Colonic mucosa (tissue), 4 donors: ENCODE measurements at regions not wholly inside any gene's neighbourhood (a gene's known extent, or its start where the extent isn't known, plus 50 kb on each side); places are given as distances from the start of the nearest gene placed in this dataset.
"Not testable (repeated sequence)": the region's sequence is repeated elsewhere in the genome, so short reads cannot be mapped to it uniquely, and the experiment has no call there.

ENCODE experiments used
- DNase-seq: peaks from one replicate; pipeline ENCODE4 v3.0.0-alpha.2; 2020
- H3K27ac ChIP-seq: fragments of 200-600 bp; one replicate; pipeline ENCODE4 v1.8.0; 2021
- H3K27me3 ChIP-seq: fragments of 200-600 bp; one replicate; pipeline ENCODE4 v1.8.0; 2021
- H3K36me3 ChIP-seq: fragments of 200-600 bp; one replicate; pipeline ENCODE4 v1.8.0; 2021
- H3K4me1 ChIP-seq: fragments of 200-600 bp; one replicate; pipeline ENCODE4 v1.8.0; 2021; ENCODE audit warnings: mild to moderate bottlenecking
- H3K4me3 ChIP-seq: fragments of 200-600 bp; one replicate; pipeline ENCODE4 v1.8.0; 2021
- H3K9ac ChIP-seq, 2 donors: one replicate each; pipeline ENCODE4 v1.7.0; 2013; ENCODE audit warnings: control low read depth in 2 of 2, low read depth in 2 of 2, low read length in 2 of 2
- H3K9me3 ChIP-seq: fragments of 200-600 bp; one replicate; pipeline ENCODE4 v1.8.0; 2021
- intact Hi-C: fragments of 100-400 bp; cut with DNase I; formaldehyde crosslinking; loops from one replicate; pipeline ENCODE4 v1.14.1; 2022
- TF ChIP-seq, protein P1 (sequence below): fragments of 200-600 bp; IDR thresholded peaks from one replicate; pipeline ENCODE4 v1.8.0; 2022; ENCODE audit warnings: antibody characterized with exemption, mild to moderate bottlenecking
- donor health status: healthy.
- donor health status: DM: no; HTN: no; CAD: no.
- donor health status: DM: no; HTN: no; CAD: no.

DNA sequence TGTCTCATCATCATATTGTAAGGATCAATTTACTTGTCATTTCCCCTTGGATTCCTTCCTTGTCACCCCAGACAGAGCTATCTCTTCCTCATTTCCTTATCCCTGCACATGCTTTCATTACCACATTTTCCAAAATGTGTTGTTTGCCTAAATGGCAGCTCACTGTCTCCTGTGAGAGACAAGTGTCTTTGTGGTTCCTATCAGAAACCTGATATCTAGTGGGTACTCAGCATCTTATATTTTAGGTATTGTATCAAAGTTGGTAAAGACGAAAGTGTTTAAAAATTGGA lies 896.0 kb upstream of the PIK3C3 start:
- Histone ChIP-seq H3K9me3 (no peaks in the 10 kb centered on the region), H3K36me3 (no peaks in the 10 kb centered on the region), H3K9ac (no peak overlapping the region), H3K4me1 (no peaks in the 10 kb centered on the region), H3K27me3 (no peaks in the 10 kb centered on the region), H3K4me3 (no peak overlapping the region), H3K27ac (no peak overlapping the region)
- TF ChIP-seq, protein P1, sequence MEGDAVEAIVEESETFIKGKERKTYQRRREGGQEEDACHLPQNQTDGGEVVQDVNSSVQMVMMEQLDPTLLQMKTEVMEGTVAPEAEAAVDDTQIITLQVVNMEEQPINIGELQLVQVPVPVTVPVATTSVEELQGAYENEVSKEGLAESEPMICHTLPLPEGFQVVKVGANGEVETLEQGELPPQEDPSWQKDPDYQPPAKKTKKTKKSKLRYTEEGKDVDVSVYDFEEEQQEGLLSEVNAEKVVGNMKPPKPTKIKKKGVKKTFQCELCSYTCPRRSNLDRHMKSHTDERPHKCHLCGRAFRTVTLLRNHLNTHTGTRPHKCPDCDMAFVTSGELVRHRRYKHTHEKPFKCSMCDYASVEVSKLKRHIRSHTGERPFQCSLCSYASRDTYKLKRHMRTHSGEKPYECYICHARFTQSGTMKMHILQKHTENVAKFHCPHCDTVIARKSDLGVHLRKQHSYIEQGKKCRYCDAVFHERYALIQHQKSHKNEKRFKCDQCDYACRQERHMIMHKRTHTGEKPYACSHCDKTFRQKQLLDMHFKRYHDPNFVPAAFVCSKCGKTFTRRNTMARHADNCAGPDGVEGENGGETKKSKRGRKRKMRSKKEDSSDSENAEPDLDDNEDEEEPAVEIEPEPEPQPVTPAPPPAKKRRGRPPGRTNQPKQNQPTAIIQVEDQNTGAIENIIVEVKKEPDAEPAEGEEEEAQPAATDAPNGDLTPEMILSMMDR, result no peak
- no peak for DNase-seq
- intact Hi-C loops, result no loop called here

DNA sequence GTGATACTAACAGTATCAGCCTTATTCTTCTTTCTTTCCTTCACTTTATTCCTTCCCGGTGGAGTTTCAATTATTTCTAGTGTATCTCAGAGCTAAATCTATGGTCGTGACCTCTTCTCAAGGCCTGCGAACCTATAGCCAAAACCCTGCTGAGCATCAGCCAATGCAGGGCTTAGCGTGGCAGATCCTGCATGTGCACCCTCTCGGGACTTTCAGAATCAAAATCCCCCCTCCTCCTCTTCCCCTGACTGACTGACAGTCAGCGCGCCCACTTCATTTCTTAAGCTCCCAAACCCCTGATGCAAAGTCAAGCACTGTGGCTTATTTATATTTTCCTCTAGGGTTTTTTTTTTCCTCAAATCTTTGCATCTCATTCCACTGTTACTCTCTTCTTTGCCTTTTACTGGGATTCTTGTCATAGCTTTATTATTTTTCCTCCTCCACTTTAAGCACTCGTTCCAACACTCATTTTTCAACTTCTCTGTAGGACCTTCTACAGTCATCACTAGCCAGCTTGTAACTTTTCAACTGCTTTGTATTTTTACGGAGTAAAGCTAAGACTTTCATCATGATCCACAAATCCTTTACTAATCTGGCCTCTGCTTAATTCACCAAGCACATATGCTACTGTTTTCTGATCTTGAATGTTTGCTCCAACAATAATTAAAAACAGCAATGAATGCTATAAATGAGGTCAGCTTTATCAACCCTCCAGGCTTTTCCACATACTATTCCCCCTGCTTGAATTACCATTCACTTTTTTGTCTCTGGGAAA lies 896.5 kb upstream of the PIK3C3 start:
- no peaks in the 10 kb centered on the region for H3K9me3 ChIP-seq
- H3K27me3 ChIP-seq, result no peaks in the 10 kb centered on the region
- no peak overlapping the region for H3K9ac ChIP-seq
- H3K4me3 ChIP-seq, result no peak overlapping the region
- DNase-seq, result no peak
- no peaks in the 10 kb centered on the region for H3K36me3 ChIP-seq
- TF ChIP-seq, protein P1, result no peak
- intact Hi-C loops, result no loop called here
- no peaks in the 10 kb centered on the region for H3K4me1 ChIP-seq
- no peak overlapping the region for H3K27ac ChIP-seq

DNA sequence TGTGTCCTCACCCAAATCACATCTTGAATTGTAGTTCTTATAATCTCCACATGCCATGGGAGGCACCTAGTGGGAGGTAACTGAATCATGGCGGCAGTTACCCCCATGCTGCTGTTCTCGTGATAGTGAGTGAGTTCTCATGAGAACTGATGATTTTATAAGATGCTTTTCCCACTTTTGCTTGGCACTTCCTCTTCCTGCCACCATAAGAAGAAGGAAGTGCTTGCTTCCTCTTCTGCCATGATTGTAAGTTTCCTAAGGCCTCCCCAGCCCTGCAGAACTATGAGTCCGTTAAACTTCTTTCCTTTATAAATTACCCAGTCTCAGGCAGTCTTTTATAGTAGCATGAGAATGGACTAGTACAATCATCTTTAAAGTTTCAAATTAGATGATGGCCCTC lies 902.4 kb upstream of the PIK3C3 start:
- TF ChIP-seq, protein P1, result no peak
- Histone ChIP-seq H3K9me3 (no peaks in the 10 kb centered on the region), H3K9ac (no peak overlapping the region), H3K4me3 (no peak overlapping the region), H3K36me3 (no peaks in the 10 kb centered on the region), H3K27me3 (no peaks in the 10 kb centered on the region), H3K4me1 (no peaks in the 10 kb centered on the region), H3K27ac (no peak overlapping the region)
- DNase-seq, result no peak
- intact Hi-C loops, result no loop called here

DNA sequence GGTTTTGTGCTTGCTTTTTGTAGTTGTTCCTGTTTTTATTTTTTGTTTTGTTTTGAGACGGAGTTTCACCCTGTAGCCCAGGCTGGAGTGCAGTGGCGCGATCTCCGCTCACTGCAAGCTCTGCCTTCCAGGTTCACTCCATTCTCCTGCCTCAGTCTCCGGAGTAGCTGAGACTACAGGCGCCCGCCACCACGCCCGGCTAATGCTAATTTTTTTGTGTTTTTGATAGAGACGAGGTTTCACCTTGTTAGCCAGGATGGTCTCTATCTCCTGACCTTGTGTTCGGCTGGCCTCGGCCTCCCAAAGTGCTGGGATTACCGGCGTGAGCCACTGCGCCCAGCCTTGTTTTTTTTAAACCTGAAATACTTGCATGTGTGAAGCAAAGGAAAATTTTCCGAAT lies 908.8 kb upstream of the PIK3C3 start:
- H3K36me3 ChIP-seq, H3K9ac ChIP-seq, H3K4me1 ChIP-seq, intact Hi-C loops, H3K9me3 ChIP-seq, H3K27me3 ChIP-seq, H3K27ac ChIP-seq, H3K4me3 ChIP-seq, DNase-seq: not testable (repeated sequence)

DNA sequence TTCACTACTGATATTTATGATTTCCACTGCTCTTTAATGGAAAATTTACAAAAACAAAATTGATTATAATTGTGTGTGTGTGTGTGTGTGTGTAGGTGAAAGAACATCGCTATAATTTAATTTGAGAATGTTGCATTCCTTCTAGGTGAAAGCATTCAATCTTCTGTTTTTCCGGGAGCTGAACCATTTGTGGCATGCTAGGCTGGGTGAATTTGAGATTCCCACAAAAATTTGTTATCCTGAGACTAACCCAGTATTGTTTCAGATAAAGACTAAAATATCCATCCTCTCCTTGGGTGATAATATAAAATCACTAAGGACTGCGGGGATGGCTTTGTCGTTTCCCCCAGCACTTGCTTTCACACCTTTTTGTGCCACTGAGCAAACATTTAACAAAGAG lies 911.2 kb upstream of the PIK3C3 start:
- no peak for DNase-seq
- no peaks in the 10 kb centered on the region for H3K9me3 ChIP-seq
- H3K27me3 ChIP-seq, result no peaks in the 10 kb centered on the region
- no peaks in the 10 kb centered on the region for H3K36me3 ChIP-seq
- intact Hi-C loops, result no loop called here
- no peak overlapping the region for H3K27ac ChIP-seq
- no peak overlapping the region for H3K9ac ChIP-seq
- TF ChIP-seq, protein P1, result no peak
- no peak overlapping the region for H3K4me3 ChIP-seq
- H3K4me1 ChIP-seq, result no peaks in the 10 kb centered on the region

DNA sequence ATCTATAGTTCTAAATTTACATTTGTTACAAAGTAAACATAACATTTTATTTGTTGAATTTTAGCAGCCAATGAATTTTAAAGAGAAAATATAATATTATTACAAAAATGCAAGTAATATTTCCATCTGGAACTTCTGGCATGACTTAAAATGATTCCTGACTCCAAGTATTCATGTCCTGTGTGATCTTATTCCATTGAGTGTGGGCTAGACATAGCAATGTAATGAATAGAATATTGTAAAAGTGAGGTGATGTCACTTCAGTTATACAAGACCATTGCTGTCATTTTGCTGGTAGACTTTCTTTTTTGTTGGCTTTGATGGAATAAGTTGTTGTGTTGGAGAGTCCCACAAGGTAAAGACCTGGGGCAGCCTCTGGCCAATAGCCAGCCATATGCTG lies 912.2 kb upstream of the PIK3C3 start:
- H3K27me3 ChIP-seq, result no peaks in the 10 kb centered on the region
- H3K4me3 ChIP-seq, result no peak overlapping the region
- H3K4me1 ChIP-seq, result no peaks in the 10 kb centered on the region
- TF ChIP-seq, protein P1, result no peak
- H3K9ac ChIP-seq, result no peak overlapping the region
- DNase-seq, result no peak
- H3K9me3 ChIP-seq, result no peaks in the 10 kb centered on the region
- intact Hi-C loops, result no loop called here
- no peak overlapping the region for H3K27ac ChIP-seq
- H3K36me3 ChIP-seq, result no peaks in the 10 kb centered on the region
